ENCODE measurements at regions not wholly inside any gene's neighbourhood (a gene's known extent, or its start where the extent isn't known, plus 50 kb on each side); places are given as distances from the start of the nearest gene placed in this dataset.
"Not testable (repeated sequence)": the region's sequence is repeated elsewhere in the genome, so short reads cannot be mapped to it uniquely, and the experiment has no call there.

GRCh38 chr10:130938051-130938450, 373.5 kb downstream of the TCERG1L start:
- intact Hi-C loops (cut with DNase I): no loop called here

GRCh38 chr10:130938891-130939290, 372.6 kb downstream of the TCERG1L start:
- intact Hi-C loops (cut with DNase I): not testable (repeated sequence)

More at GRCh38 chr10:130938051-130938450, 373.5 kb downstream of the TCERG1L start:
- no peak for DNase-seq

GRCh38 chr10:130941886-130942285, 369.6 kb downstream of the TCERG1L start:
- no peak for DNase-seq
- intact Hi-C loops (cut with DNase I): no loop called here

More at GRCh38 chr10:130938891-130939290, 372.6 kb downstream of the TCERG1L start:
- peak in 1 of 42 donors; percentile 21 for DNase-seq

GRCh38 chr10:130952086-130952485, 359.4 kb downstream of the TCERG1L start:
- no peak for DNase-seq
- intact Hi-C loops (cut with DNase I): no loop called here

- intact Hi-C loops (cut with DNase I): no loop called here
- peak in 3 of 42 donors; percentile 2 to 31 (median 12) for DNase-seq
These were observed 357.1 kb downstream of the TCERG1L start for GRCh38 chr10:130954326-130954905.

- DNase-seq: peak in 2 of 42 donors; percentile 18 to 22
- intact Hi-C loops (cut with DNase I): no loop called here
These were observed 355.3 kb downstream of the TCERG1L start for GRCh38 chr10:130956251-130956650.

- peak in 4 of 42 donors; percentile 12 to 36 (median 21) for DNase-seq
- intact Hi-C loops (cut with DNase I): no loop called here
These were observed 354.1 kb downstream of the TCERG1L start for GRCh38 chr10:130957423-130957822.

GRCh38 chr10:130958003-130958402, 353.5 kb downstream of the TCERG1L start:
- DNase-seq: peak in 2 of 42 donors; percentile 13 to 25
- intact Hi-C loops (cut with DNase I): no loop called here

- peak in 4 of 42 donors; percentile 2 to 41 (median 27) for DNase-seq
- intact Hi-C loops (cut with DNase I): no loop called here
These were observed 352.4 kb downstream of the TCERG1L start for GRCh38 chr10:130958981-130959751.

GRCh38 chr10:130959752-130960195, 351.7 kb downstream of the TCERG1L start:
- intact Hi-C loops (cut with DNase I): no loop called here
- DNase-seq: peak in 3 of 42 donors; percentile 1 to 15 (median 12)

- intact Hi-C loops (cut with DNase I): no loop called here
- peak in 4 of 42 donors; percentile 3 to 23 (median 19) for DNase-seq
These were observed 351.0 kb downstream of the TCERG1L start for GRCh38 chr10:130960531-130960930.

- DNase-seq: peak in 2 of 42 donors; percentile 22 to 30
- intact Hi-C loops (cut with DNase I): no loop called here
These were observed 349.8 kb downstream of the TCERG1L start for GRCh38 chr10:130961506-130962239.

- DNase-seq: peak in 4 of 42 donors; percentile 14 to 33 (median 22)
- intact Hi-C loops (cut with DNase I): no loop called here
These were observed 349.1 kb downstream of the TCERG1L start for GRCh38 chr10:130962240-130963051.

- DNase-seq: peak in 1 of 42 donors; percentile 19
- intact Hi-C loops (cut with DNase I): no loop called here
These were observed 348.5 kb downstream of the TCERG1L start for GRCh38 chr10:130963052-130963393.

- peak in 2 of 42 donors; percentile 22 to 39 for DNase-seq
These were observed 347.6 kb downstream of the TCERG1L start for GRCh38 chr10:130963786-130964522.

GRCh38 chr10:130964771-130965170, 346.8 kb downstream of the TCERG1L start:
- DNase-seq: peak in 2 of 42 donors; percentile 16 to 26
- intact Hi-C loops (cut with DNase I): no loop called here

More at GRCh38 chr10:130963786-130964522, 347.6 kb downstream of the TCERG1L start:
- intact Hi-C loops (cut with DNase I): no loop called here

GRCh38 chr10:130967161-130967560, 344.4 kb downstream of the TCERG1L start:
- DNase-seq: peak in 2 of 42 donors; percentile 18 to 34
- intact Hi-C loops (cut with DNase I): no loop called here

GRCh38 chr10:130967784-130968183, 343.7 kb downstream of the TCERG1L start:
- peak in 2 of 42 donors; percentile 11 to 27 for DNase-seq
- intact Hi-C loops (cut with DNase I): no loop called here

Measured in head of caudate nucleus (tissue), 42 donors.